SK-N-SH (cell line): ENCODE measurements at regions not wholly inside any gene's neighbourhood (a gene's known extent, or its start where the extent isn't known, plus 50 kb on each side); places are given as distances from the start of the nearest gene placed in this dataset.

Source experiments
- CHD2 ChIP-seq: fragments of 150-350 bp; IDR thresholded peaks from 2 replicates; pipeline ENCODE4 v1.6.1; 2018; ENCODE audit warnings: low read length; ENCODE audit not compliant: partially characterized antibody
- ELF1 ChIP-seq: IDR thresholded peaks from 2 replicates; pipeline ENCODE4 v1.4.0; 2012
- EP300 ChIP-seq, 2 experiments: IDR thresholded peaks; 2 replicates each; pipeline versions ENCODE4 v1.4.0 to v1.6.1; 2012; ENCODE audit warnings: borderline replicate concordance in 1 of 2, low read depth in 1 of 2, low read length in 1 of 2
- FOXJ3 ChIP-seq: sonication (generic); formaldehyde crosslinking; IDR thresholded peaks from 2 replicates; pipeline ENCODE4 v1.5.1; 2020; ENCODE audit warnings: mild to moderate bottlenecking, missing genetic modification reagents
- FOXM1 ChIP-seq: IDR thresholded peaks from 2 replicates; pipeline ENCODE4 v1.4.0; 2012; ENCODE audit warnings: low read depth, mild to moderate bottlenecking
- JUND ChIP-seq: IDR thresholded peaks from 2 replicates; pipeline ENCODE4 v1.4.0; 2012
- NRF1 ChIP-seq: IDR thresholded peaks from 2 replicates; pipeline ENCODE4 v1.6.1; 2012; ENCODE audit warnings: low read depth, mild to moderate bottlenecking, low read length
- POLR2AphosphoS5 ChIP-seq: IDR thresholded peaks from 2 replicates; pipeline ENCODE4 v1.6.1; 2012; ENCODE audit warnings: low read depth, low read length
- SMC3 ChIP-seq: IDR thresholded peaks from 2 replicates; pipeline ENCODE4 v1.6.1; 2012; ENCODE audit warnings: low read depth, low read length, improper control_type of control experiment
- TCF12 ChIP-seq: IDR thresholded peaks from 2 replicates; pipeline ENCODE4 v1.4.0; 2012
- TF ChIP-seq, protein P1 (sequence below): fragments of 200-600 bp; sonication (generic); IDR thresholded peaks from 2 replicates; pipeline ENCODE4 v1.6.1; 2017; ENCODE audit warnings: antibody characterized with exemption, mild to moderate bottlenecking, moderate library complexity

DNA sequence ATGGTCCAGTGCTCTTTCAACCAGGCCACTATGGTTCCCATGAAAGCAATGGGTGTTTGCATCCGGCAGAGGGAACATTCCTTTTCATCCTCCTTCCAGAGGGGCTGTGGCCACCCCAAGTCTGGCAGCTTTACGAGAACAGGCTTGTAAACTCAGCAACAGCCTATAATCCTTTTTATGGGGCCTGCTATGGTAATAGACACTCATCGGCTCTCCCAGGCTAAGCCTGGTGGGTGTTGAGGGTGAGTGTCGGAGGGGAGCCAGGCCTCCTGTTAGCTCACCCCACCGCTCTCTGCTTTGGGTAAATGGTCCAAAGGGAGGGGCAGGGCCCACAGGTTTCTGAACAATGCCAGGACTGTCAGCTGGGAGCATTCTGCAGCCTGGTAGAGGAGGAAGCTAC, 111.6 kb upstream of the CD82 start:
- TF ChIP-seq NRF1 (no peak), TCF12 (no peak), POLR2AphosphoS5 (no peak), SMC3 (no peak), CHD2 (no peak), EP300 (IDR thresholded peaks at IDR 0.05; ENCODE audit: borderline replicate concordance in 1 of 2, low read depth in 1 of 2, low read length in 1 of 2) (no peak), FOXM1 (no peak), FOXJ3 (CRISPR knock-in tag) (no peak), ELF1 (no peak), JUND (no peak)
- TF ChIP-seq, protein P1, sequence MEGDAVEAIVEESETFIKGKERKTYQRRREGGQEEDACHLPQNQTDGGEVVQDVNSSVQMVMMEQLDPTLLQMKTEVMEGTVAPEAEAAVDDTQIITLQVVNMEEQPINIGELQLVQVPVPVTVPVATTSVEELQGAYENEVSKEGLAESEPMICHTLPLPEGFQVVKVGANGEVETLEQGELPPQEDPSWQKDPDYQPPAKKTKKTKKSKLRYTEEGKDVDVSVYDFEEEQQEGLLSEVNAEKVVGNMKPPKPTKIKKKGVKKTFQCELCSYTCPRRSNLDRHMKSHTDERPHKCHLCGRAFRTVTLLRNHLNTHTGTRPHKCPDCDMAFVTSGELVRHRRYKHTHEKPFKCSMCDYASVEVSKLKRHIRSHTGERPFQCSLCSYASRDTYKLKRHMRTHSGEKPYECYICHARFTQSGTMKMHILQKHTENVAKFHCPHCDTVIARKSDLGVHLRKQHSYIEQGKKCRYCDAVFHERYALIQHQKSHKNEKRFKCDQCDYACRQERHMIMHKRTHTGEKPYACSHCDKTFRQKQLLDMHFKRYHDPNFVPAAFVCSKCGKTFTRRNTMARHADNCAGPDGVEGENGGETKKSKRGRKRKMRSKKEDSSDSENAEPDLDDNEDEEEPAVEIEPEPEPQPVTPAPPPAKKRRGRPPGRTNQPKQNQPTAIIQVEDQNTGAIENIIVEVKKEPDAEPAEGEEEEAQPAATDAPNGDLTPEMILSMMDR, result no peak
